ENCODE measurements at regions not wholly inside any gene's neighbourhood (a gene's known extent, or its start where the extent isn't known, plus 50 kb on each side); places are given as distances from the start of the nearest gene placed in this dataset.

GRCh38 chr12:87259391-87259790 lies 769.8 kb downstream of the C12orf50 start:
- no peaks in the 10 kb centered on the region for H3K27me3 ChIP-seq (ENCODE audit: insufficient read depth, low read depth, low read length)
- H3K4me3 ChIP-seq (ENCODE audit: low read length): no peak overlapping the region
- H3K36me3 ChIP-seq (ENCODE audit: insufficient read depth, low read length): no peaks in the 10 kb centered on the region
- no peak overlapping the region for H3K27ac ChIP-seq (ENCODE audit: low read length)
- no peaks in the 10 kb centered on the region for H4K20me1 ChIP-seq (ENCODE audit: insufficient read depth)
- H3K9ac ChIP-seq (ENCODE audit: low read length): no peak overlapping the region
- no peak overlapping the region for H3K4me2 ChIP-seq (ENCODE audit: low read length)
- no peaks in the 10 kb centered on the region for H3K79me2 ChIP-seq (replicated peaks; ENCODE audit: insufficient read depth, low read length)
- no peaks in the 10 kb centered on the region for H3K9me2 ChIP-seq (ENCODE audit: insufficient read depth, low read length)
- H3K9me3 ChIP-seq (ENCODE audit: low read length): no peaks in the 10 kb centered on the region
- no peak overlapping the region for H2AFZ ChIP-seq (ENCODE audit: low read depth, low read length)
- TF ChIP-seq EP300 (conservative IDR thresholded peaks at IDR 0.05; ENCODE audit: poor library complexity, severe bottlenecking): no peak
- no peak for TF ChIP-seq TAF1 (IDR thresholded peaks at IDR 0.05; ENCODE audit: low read depth)
- TF ChIP-seq, protein P1, sequence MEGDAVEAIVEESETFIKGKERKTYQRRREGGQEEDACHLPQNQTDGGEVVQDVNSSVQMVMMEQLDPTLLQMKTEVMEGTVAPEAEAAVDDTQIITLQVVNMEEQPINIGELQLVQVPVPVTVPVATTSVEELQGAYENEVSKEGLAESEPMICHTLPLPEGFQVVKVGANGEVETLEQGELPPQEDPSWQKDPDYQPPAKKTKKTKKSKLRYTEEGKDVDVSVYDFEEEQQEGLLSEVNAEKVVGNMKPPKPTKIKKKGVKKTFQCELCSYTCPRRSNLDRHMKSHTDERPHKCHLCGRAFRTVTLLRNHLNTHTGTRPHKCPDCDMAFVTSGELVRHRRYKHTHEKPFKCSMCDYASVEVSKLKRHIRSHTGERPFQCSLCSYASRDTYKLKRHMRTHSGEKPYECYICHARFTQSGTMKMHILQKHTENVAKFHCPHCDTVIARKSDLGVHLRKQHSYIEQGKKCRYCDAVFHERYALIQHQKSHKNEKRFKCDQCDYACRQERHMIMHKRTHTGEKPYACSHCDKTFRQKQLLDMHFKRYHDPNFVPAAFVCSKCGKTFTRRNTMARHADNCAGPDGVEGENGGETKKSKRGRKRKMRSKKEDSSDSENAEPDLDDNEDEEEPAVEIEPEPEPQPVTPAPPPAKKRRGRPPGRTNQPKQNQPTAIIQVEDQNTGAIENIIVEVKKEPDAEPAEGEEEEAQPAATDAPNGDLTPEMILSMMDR (IDR thresholded peaks at IDR 0.05; ENCODE audit: poor library complexity, severe bottlenecking): no peak
- TF ChIP-seq POLR2AphosphoS5 (IDR thresholded peaks at IDR 0.05): no peak
- no peak for TF ChIP-seq EZH2 (IDR thresholded peaks at IDR 0.05; ENCODE audit: borderline replicate concordance, insufficient read depth, low read length, poor library complexity, severe bottlenecking)
- no peak for TF ChIP-seq SMC3 (conservative IDR thresholded peaks at IDR 0.05; ENCODE audit: poor library complexity)
- no peak for TF ChIP-seq MXI1 (conservative IDR thresholded peaks at IDR 0.05; ENCODE audit: poor library complexity, severe bottlenecking)
- TF ChIP-seq RAD21 (conservative IDR thresholded peaks at IDR 0.05): no peak
- TF ChIP-seq, protein P2, sequence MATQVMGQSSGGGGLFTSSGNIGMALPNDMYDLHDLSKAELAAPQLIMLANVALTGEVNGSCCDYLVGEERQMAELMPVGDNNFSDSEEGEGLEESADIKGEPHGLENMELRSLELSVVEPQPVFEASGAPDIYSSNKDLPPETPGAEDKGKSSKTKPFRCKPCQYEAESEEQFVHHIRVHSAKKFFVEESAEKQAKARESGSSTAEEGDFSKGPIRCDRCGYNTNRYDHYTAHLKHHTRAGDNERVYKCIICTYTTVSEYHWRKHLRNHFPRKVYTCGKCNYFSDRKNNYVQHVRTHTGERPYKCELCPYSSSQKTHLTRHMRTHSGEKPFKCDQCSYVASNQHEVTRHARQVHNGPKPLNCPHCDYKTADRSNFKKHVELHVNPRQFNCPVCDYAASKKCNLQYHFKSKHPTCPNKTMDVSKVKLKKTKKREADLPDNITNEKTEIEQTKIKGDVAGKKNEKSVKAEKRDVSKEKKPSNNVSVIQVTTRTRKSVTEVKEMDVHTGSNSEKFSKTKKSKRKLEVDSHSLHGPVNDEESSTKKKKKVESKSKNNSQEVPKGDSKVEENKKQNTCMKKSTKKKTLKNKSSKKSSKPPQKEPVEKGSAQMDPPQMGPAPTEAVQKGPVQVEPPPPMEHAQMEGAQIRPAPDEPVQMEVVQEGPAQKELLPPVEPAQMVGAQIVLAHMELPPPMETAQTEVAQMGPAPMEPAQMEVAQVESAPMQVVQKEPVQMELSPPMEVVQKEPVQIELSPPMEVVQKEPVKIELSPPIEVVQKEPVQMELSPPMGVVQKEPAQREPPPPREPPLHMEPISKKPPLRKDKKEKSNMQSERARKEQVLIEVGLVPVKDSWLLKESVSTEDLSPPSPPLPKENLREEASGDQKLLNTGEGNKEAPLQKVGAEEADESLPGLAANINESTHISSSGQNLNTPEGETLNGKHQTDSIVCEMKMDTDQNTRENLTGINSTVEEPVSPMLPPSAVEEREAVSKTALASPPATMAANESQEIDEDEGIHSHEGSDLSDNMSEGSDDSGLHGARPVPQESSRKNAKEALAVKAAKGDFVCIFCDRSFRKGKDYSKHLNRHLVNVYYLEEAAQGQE (IDR thresholded peaks at IDR 0.05; ENCODE audit: borderline replicate concordance): no peak
- H3F3A ChIP-seq (ENCODE audit: insufficient read depth, low read length, poor library complexity, severe bottlenecking): peaks cover 5% of the 10 kb centered on the region

DNA sequence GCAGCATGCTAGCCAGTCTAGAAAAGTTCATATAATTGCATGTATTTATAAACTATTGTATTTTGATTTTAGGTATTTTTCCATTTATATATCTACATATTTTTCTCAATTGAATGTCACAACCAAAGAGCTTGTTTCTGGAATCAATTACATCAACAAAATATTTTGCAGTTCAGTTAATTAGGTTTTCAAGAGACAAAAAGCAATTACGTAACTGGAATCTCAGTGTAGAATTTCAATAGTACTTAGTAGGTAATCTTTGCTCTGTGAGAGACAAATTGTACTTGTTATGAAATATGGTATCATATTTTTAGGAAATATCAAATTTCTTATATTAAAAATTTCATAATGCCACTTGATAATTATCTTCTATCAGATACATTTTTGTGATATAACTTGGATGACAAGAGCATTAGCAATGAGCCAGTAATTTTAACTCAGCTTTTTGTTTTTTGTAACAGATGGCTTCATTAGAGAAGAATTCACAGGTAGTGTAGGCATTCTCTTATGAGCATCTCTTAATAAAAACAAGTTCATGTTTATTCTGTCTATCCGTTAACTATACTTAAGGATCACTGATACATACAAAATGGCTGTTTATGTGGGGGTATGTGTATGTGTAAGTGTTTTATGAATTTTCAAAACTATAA lies 774.7 kb downstream of the C12orf50 start:
- H3K9me2 ChIP-seq (ENCODE audit: insufficient read depth, low read length): no peaks in the 10 kb centered on the region
- H3K4me3 ChIP-seq (ENCODE audit: low read length): no peak overlapping the region
- H3K9me3 ChIP-seq (ENCODE audit: low read length): no peaks in the 10 kb centered on the region
- H3K27me3 ChIP-seq (ENCODE audit: insufficient read depth, low read depth, low read length): no peaks in the 10 kb centered on the region
- H3K36me3 ChIP-seq (ENCODE audit: insufficient read depth, low read length): no peaks in the 10 kb centered on the region
- no peak overlapping the region for H3K9ac ChIP-seq (ENCODE audit: low read length)
- H2AFZ ChIP-seq (ENCODE audit: low read depth, low read length): no peak overlapping the region
- H3F3A ChIP-seq (ENCODE audit: insufficient read depth, low read length, poor library complexity, severe bottlenecking): no peaks in the 10 kb centered on the region
- no peaks in the 10 kb centered on the region for H4K20me1 ChIP-seq (ENCODE audit: insufficient read depth)
- H3K79me2 ChIP-seq (replicated peaks; ENCODE audit: insufficient read depth, low read length): no peaks in the 10 kb centered on the region
- TF ChIP-seq EZH2 (IDR thresholded peaks at IDR 0.05; ENCODE audit: borderline replicate concordance, insufficient read depth, low read length, poor library complexity, severe bottlenecking) (no peak), TAF1 (IDR thresholded peaks at IDR 0.05; ENCODE audit: low read depth) (no peak), SMC3 (conservative IDR thresholded peaks at IDR 0.05; ENCODE audit: poor library complexity) (no peak), RAD21 (conservative IDR thresholded peaks at IDR 0.05) (no peak), POLR2AphosphoS5 (IDR thresholded peaks at IDR 0.05) (no peak), EP300 (conservative IDR thresholded peaks at IDR 0.05; ENCODE audit: poor library complexity, severe bottlenecking) (no peak), MXI1 (conservative IDR thresholded peaks at IDR 0.05; ENCODE audit: poor library complexity, severe bottlenecking) (no peak)
- TF ChIP-seq, protein P1 (IDR thresholded peaks at IDR 0.05; ENCODE audit: poor library complexity, severe bottlenecking): no peak
- TF ChIP-seq, protein P2 (IDR thresholded peaks at IDR 0.05; ENCODE audit: borderline replicate concordance): no peak
- no peak overlapping the region for H3K27ac ChIP-seq (ENCODE audit: low read length)
- H3K4me2 ChIP-seq (ENCODE audit: low read length): no peak overlapping the region

Data from neural cell (in vitro differentiated cells).